NB4 (cell line): ENCODE measurements at regions not wholly inside any gene's neighbourhood (a gene's known extent, or its start where the extent isn't known, plus 50 kb on each side); places are given as distances from the start of the nearest gene placed in this dataset.

ENCODE experiments used
- DNase-seq: peaks from one replicate; pipeline ENCODE4 v3.0.0; 2010; ENCODE audit warnings: low read depth
- H3K4me3 ChIP-seq: one replicate; pipeline ENCODE4 v1.5.1; 2011; ENCODE audit warnings: mild to moderate bottlenecking, low read depth, low read length, moderate library complexity
- MAX ChIP-seq: IDR thresholded peaks from 2 replicates; pipeline ENCODE4 v1.6.1; 2011; ENCODE audit warnings: low read depth, low read length
- MYC ChIP-seq: IDR thresholded peaks from 2 replicates; pipeline ENCODE4 v1.6.1; 2011; ENCODE audit warnings: low read depth, low read length
- POLR2A ChIP-seq: IDR thresholded peaks from 2 replicates; pipeline ENCODE4 v1.6.1; 2011; ENCODE audit warnings: mild to moderate bottlenecking; ENCODE audit not compliant: insufficient read length; ENCODE audit errors: extremely low read depth
- TF ChIP-seq, protein P1 (sequence below): IDR thresholded peaks from one replicate; pipeline ENCODE4 v1.5.1; 2012; ENCODE audit warnings: low read depth, low read length

- no peak overlapping the region for H3K4me3 ChIP-seq
- no peak for DNase-seq
- TF ChIP-seq MAX (no peak), POLR2A (no peak), MYC (no peak)
- TF ChIP-seq, protein P1, sequence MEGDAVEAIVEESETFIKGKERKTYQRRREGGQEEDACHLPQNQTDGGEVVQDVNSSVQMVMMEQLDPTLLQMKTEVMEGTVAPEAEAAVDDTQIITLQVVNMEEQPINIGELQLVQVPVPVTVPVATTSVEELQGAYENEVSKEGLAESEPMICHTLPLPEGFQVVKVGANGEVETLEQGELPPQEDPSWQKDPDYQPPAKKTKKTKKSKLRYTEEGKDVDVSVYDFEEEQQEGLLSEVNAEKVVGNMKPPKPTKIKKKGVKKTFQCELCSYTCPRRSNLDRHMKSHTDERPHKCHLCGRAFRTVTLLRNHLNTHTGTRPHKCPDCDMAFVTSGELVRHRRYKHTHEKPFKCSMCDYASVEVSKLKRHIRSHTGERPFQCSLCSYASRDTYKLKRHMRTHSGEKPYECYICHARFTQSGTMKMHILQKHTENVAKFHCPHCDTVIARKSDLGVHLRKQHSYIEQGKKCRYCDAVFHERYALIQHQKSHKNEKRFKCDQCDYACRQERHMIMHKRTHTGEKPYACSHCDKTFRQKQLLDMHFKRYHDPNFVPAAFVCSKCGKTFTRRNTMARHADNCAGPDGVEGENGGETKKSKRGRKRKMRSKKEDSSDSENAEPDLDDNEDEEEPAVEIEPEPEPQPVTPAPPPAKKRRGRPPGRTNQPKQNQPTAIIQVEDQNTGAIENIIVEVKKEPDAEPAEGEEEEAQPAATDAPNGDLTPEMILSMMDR: no peak
Observed at GRCh38 chr20:53891306-53891894, 179.0 kb downstream of the BCAS1 start.

DNA sequence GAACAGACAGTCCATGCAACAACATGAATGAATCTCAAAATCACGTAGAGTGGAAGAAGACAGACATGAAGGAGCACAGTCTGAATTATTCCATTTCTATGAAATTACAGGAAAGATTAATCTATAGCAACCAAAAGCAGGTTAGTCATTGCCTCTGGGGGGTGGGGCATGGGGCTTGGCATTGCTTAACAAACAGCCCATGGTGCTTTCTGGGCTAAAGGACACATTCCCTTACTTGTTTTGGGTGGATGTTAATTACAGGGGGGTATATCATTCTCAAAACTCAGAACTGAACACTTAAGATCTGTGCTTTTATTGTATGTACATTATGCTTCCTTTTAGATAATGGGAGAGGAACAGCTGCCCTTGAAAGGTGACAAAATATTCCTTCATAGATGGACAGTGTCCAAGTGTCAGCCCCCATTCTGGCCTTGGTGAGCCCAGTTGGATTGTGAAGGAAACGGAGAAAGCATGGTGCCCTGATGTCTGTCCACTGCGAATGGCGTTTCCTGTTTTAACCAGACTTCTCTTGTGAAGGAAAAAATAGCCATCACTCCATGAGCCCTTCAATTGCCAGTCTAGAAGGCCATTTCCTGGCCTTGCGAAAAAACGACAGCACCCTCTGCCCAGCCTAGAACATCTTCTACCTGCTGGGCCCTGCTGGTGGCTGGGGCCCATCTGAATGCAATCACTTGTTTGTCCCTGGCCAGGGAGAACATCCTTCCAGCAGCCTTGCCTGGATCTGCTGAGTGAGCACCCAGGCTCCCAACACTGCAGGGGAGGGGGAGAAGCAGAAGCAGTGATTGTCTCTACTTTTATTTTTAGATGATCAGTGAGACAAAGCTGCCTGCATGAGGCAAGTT is 179.7 kb downstream of the BCAS1 start:
- H3K4me3 ChIP-seq: no peak overlapping the region
- no peak for DNase-seq
- TF ChIP-seq POLR2A (no peak), MAX (no peak), MYC (no peak)
- TF ChIP-seq, protein P1: no peak

DNA sequence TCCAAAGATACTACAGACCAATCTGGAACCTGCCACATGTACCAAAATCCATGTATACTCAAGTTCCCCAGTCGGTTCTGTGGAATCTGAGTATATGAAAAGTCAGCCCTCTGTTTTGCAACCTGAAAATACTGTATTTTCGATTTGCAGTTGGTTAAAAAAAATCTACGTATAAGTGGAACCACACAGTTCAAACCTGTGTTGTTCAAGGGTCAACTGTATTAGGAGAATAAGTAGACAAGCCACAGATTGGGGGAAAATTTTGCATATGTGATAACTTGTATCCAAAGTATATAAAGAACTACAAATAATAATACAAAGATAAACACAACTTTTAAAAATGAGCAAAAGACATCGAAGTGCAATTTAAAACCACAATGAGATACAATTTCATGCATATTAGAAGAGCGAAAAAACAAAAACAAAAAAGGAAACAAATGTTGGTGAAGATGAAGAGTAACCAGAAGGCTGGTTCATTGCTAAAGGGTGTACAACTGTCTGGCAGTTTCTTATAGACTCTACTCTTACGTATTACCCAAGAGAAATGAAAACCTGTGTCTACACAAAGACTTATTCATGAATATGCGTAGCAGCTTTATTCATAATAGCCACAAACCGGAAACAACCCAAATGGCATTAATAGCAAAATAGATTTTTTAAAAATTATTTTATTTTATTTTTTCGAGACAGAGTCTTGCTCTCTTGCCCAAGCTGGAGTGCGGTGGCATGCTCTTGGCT is 180.8 kb downstream of the BCAS1 start:
- DNase-seq: no peak
- TF ChIP-seq MAX (no peak), MYC (no peak), POLR2A (no peak)
- TF ChIP-seq, protein P1: no peak
- H3K4me3 ChIP-seq: no peak overlapping the region

GRCh38 chr20:53888951-53889350 is 181.4 kb downstream of the BCAS1 start:
- no peak for DNase-seq
- TF ChIP-seq MAX (no peak), MYC (no peak), POLR2A (no peak)
- TF ChIP-seq, protein P1: no peak

GRCh38 chr20:53888510-53888909 is 181.9 kb downstream of the BCAS1 start:
- H3K4me3 ChIP-seq: no peak overlapping the region
- TF ChIP-seq MYC: no peak
- TF ChIP-seq POLR2A: no peak
- TF ChIP-seq MAX: no peak
- TF ChIP-seq, protein P1: no peak
- DNase-seq: no peak

More at GRCh38 chr20:53888951-53889350, 181.4 kb downstream of the BCAS1 start:
- no peak overlapping the region for H3K4me3 ChIP-seq
